ENCODE measurements at regions not wholly inside any gene's neighbourhood (a gene's known extent, or its start where the extent isn't known, plus 50 kb on each side); places are given as distances from the start of the nearest gene placed in this dataset.

- TF ChIP-seq POLR2A (IDR thresholded peaks at IDR 0.05) (no peak), CTCF (IDR thresholded peaks at IDR 0.05) (no peak)
Observed at GRCh38 chr7:54622696-54623309, 80.6 kb downstream of the VSTM2A start.

Data from testis (tissue), 2 donors.